GM21381 (cell line): ENCODE measurements at regions not wholly inside any gene's neighbourhood (a gene's known extent, or its start where the extent isn't known, plus 50 kb on each side); places are given as distances from the start of the nearest gene placed in this dataset.
"Not testable (repeated sequence)": the region's sequence is repeated elsewhere in the genome, so short reads cannot be mapped to it uniquely, and the experiment has no call there.

Source experiments
- ATAC-seq: cut with Tn5 transposase; IDR thresholded peaks from one replicate; pipeline ENCODE4 v1.9.1; 2021; ENCODE audit warnings: mild to moderate bottlenecking, moderate library complexity; ENCODE audit not compliant: unreplicated experiment

GRCh38 chr4:137754652-137755471, 222.6 kb upstream of the PCDH18 start:
- ATAC-seq, result no peak

DNA sequence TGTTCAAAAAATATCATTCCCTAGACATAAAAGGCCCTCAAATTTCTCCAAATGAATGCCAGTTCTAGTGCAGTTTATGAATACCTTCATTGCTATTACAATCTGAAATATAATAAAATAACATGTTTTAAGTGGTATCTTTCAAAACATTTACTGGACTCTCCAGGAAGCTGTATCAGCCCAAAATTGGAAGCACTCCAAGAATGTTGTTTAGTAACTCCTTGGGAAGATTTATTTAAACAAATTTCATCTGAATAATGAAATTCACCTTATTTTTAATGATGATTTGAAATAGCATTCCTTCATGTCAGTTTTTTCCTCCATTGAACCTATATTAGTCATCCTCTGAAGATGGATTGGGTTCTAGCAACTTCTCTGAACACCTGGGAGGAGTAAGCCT, 217.2 kb upstream of the PCDH18 start:
- no peak for ATAC-seq

GRCh38 chr4:137748616-137749015, 216.3 kb upstream of the PCDH18 start:
- ATAC-seq, result no peak

GRCh38 chr4:137740141-137740540, 207.8 kb upstream of the PCDH18 start:
- no peak for ATAC-seq

- no peak for ATAC-seq
Observed at GRCh38 chr4:137739391-137739790, 207.1 kb upstream of the PCDH18 start.

DNA sequence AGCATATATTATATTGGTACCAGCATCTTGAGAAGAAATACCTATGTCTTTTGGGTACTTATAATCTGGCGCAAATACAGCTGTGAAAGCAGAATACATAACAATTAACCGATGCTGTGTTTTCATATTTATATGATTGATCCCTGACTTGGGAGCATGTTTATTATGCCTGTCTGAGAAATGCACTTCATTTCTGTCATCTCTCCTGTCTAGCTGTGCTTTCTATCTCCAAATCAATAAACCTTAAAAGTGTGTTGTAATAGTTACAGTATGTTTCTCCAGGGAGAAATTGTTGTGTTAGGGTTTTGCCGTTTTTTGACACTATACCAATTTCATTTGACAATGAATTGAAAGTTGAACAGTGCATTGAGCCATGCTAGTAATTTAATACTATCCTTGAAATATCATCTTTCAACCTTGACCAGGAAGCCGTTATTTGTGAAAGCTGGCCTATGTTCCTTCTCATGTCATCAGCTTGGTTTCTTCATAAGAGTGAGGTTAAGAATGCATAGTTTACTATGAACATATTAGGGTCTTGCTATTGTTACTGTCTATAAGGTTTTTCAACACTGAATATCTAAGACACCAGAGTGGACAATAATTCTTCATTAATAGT, 206.2 kb upstream of the PCDH18 start:
- no peak for ATAC-seq

- no peak for ATAC-seq
Observed at GRCh38 chr4:137735561-137736104, 203.3 kb upstream of the PCDH18 start.

DNA sequence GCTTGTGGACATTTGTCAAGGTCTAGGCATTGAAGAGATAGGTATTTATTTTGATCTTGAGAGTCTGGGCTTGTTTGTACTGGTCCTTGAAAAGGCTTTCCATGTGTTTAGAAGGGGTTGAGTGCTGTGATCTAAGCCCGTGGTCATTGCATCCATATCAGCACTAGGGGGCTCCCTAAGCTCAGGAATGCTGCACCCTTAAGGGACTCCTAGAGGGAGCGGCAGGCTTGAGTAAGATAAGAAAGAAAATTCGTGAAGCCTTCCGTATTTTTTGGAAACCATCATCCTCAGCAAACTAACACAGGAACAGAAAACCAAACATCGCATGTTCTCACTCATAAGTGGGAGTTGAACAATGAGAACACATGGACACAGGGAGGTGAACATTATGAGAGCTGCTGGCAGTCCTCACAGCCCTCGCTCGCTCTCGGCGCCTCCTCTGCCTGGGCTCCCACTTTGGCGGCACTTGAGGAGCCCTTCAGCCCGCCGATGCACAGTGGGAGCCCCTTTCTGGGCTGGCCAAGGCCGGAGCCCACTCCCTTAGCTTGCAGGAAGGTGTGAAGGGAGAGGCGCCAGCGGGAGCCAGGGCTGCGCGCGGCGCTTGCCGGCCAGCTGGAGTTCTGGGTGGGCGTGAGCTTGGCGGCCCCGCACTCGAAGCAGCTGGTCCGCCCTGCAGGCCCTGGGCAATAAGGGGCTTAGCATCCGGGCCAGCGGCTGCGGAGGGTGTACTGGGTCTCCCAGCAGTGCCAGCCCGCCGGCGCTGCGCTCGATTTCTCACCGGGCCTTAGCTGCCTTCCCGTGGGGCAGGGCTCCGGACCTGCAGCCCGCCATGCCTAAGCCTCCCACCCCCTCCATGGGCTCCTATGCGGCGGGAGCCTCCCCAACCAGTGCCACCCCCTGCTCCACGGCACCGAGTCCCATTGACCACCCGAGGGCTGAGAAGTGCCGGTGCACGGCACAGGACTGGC, 201.2 kb upstream of the PCDH18 start:
- ATAC-seq, result not testable (repeated sequence)

DNA sequence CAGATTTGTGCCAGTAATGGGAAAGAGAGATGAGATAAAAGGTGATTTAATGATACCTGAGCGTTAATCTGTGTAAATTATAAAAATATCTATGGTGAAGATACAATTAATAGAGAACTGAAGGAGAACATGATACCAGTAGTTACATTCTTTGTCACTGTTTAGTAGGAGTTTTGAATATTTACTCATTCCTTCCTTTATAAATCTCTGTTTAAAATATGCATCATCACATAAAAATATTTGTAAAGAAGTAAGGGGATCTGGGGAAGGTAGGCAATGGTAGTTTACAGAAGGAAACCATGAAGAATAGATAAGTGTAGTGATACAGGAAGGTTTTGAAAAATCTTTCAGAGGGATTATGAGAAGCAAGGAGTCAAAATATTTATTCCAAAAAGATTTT, 190.6 kb upstream of the PCDH18 start:
- ATAC-seq, result no peak

DNA sequence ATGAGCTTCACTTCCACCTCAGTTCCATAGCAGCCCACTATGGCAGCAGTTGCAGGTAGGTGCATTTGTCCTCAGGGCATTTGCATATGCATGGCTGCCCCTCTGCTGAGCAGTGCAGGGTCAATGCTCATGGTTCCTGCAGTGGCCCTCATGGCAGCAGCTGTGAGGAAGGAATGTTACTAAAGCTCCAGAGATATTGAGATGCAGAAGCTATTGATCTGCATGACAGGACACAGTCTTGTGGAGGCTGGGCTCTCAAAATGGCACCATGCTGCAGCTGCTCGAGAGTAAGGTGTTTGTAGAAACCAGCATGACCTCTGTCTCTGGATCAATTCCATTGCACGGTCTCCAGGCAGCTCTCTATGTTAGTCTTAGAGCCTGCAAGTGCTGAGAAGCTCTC, 179.2 kb upstream of the PCDH18 start:
- ATAC-seq, result no peak

GRCh38 chr4:137707626-137708025, 175.3 kb upstream of the PCDH18 start:
- no peak for ATAC-seq

GRCh38 chr4:137707102-137707620, 174.9 kb upstream of the PCDH18 start:
- no peak for ATAC-seq

DNA sequence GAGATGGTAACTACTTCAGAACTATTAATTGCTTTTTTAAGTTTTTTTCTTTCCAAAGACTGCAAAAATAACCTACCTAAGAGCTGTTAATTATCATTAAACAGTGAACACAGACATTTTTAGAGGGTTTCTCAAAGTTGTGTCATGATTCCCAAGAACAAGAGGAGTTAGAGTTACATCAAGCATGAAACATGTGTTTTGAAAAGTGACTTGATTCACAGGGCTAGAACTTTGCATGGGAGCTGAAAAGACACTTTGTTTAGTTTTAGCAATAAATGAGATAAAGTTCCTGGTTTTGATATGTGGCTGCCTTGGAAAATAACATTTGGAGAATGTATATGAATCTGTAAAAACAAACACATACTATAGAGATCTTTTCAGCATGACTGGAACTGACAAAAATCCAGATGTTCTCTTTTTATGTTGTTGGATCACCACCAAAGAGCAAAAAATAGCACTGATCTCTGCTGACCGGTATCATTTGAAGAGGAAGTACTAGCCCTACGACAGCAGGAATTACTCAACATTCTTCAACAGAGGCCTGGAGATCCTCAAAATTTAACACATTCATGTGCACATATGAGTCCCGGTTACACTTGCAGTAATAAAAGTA, 173.0 kb upstream of the PCDH18 start:
- ATAC-seq, result no peak

- no peak for ATAC-seq
Observed at GRCh38 chr4:137703195-137703594, 170.9 kb upstream of the PCDH18 start.

GRCh38 chr4:137702512-137702911, 170.2 kb upstream of the PCDH18 start:
- no peak for ATAC-seq

DNA sequence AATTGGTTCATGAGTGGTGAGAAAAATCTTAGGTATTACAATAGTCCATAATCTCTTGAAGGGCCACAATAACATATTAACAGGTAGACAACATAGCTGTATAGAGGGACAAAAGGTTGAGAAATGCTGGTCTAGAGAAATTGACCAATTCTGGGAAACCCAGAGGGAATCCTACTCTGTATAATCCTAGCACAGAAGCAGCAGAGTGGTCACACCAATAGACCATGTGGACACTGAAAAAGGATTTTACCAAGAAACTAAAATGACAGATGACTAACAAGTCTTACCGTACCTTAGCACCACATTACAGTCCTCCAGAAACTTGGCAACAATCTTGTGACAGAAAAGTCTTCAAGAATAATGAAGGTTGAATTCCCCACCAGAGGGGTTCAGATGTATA, 169.1 kb upstream of the PCDH18 start:
- ATAC-seq, result no peak

- no peak for ATAC-seq
Observed at GRCh38 chr4:137700751-137701150, 168.5 kb upstream of the PCDH18 start.

- ATAC-seq, result no peak
Observed at GRCh38 chr4:137700072-137700471, 167.8 kb upstream of the PCDH18 start.

GRCh38 chr4:137694138-137694537, 161.8 kb upstream of the PCDH18 start:
- no peak for ATAC-seq

- no peak for ATAC-seq
Observed at GRCh38 chr4:137693641-137694040, 161.3 kb upstream of the PCDH18 start.
